LNCaP clone FGC (cell line): ENCODE measurements at regions not wholly inside any gene's neighbourhood (a gene's known extent, or its start where the extent isn't known, plus 50 kb on each side); places are given as distances from the start of the nearest gene placed in this dataset.

Experiments
- DNase-seq: peaks from one replicate; pipeline ENCODE4 v3.0.0-alpha.2; 2011; ENCODE audit warnings: low read depth
- H3K4me3 ChIP-seq: 2 replicates; pipeline ENCODE4 v1.5.1; 2011; ENCODE audit warnings: mild to moderate bottlenecking, low read depth, low read length, control low read depth
- TF ChIP-seq, protein P1 (sequence below): IDR thresholded peaks from 2 replicates; pipeline ENCODE4 v1.5.1; 2012; ENCODE audit warnings: mild to moderate bottlenecking; ENCODE audit not compliant: control insufficient read depth, insufficient read depth; ENCODE audit errors: extremely low read depth

DNA sequence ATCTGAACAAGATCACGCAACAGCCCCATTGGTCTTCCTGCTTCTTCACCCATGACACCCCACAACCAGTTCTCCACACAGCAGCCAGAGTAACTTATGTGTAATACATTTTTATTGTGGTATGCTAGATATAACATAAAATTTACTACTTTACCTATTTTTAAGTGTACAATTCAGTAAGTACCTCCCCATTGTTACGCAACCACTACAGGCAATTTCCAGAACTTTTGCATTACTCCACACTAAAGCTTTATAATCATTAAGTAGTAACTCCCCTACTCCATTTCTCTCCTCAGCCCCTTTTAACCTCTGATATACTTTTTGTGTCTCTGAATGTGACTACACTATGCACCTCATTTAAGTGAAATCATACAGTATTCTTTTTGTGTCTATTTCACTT is 575.4 kb upstream of the CADM1 start:
- no peak for DNase-seq
- H3K4me3 ChIP-seq = no peak overlapping the region
- TF ChIP-seq, protein P1, sequence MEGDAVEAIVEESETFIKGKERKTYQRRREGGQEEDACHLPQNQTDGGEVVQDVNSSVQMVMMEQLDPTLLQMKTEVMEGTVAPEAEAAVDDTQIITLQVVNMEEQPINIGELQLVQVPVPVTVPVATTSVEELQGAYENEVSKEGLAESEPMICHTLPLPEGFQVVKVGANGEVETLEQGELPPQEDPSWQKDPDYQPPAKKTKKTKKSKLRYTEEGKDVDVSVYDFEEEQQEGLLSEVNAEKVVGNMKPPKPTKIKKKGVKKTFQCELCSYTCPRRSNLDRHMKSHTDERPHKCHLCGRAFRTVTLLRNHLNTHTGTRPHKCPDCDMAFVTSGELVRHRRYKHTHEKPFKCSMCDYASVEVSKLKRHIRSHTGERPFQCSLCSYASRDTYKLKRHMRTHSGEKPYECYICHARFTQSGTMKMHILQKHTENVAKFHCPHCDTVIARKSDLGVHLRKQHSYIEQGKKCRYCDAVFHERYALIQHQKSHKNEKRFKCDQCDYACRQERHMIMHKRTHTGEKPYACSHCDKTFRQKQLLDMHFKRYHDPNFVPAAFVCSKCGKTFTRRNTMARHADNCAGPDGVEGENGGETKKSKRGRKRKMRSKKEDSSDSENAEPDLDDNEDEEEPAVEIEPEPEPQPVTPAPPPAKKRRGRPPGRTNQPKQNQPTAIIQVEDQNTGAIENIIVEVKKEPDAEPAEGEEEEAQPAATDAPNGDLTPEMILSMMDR = no peak

DNA sequence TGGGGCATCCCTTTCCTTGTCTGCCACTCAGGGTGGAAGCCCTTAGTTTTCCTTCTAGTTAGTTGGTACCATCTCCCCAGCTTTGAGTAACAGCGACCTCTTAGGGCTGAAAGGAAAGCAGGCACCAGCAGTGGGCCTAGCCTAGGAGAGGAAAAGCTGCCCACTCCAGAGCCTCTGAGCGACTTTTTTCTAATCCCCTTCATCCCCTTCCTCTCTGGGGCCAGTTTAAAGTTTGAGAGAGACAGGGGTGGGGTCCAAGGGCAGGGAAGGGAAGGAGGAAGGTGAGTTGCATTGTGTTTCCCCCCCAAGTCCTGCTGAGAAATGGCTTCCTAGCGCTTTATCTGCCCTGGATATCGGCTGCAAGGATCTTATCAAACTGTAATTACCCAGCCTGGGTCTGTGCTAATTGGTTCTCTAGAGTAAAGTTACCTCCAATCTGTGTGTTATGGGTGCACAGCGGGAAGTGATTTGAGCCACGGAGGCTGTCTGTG is 573.9 kb upstream of the CADM1 start:
- no peak for DNase-seq
- TF ChIP-seq, protein P1 = peak; percentile 50
- no peak overlapping the region for H3K4me3 ChIP-seq

DNA sequence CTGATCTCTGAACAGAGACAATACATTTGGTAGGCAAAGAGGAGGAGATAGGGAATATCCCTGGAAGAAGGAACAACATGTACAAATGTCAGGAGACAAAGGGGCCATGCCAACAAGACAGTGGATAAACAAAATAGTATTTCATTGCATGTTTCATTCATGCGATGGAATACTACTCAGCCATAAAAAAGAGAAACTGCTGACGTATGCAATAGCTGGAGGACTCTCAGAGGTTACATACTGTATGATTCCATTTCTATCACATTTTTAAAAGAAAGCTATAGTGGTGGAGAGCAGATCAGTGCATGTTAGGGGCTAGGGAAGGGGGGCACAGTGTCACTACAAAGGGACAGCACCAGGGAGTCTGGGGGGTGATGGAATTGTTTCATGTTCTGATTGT is 572.9 kb upstream of the CADM1 start:
- H3K4me3 ChIP-seq = no peak overlapping the region
- DNase-seq = no peak
- TF ChIP-seq, protein P1 = no peak

DNA sequence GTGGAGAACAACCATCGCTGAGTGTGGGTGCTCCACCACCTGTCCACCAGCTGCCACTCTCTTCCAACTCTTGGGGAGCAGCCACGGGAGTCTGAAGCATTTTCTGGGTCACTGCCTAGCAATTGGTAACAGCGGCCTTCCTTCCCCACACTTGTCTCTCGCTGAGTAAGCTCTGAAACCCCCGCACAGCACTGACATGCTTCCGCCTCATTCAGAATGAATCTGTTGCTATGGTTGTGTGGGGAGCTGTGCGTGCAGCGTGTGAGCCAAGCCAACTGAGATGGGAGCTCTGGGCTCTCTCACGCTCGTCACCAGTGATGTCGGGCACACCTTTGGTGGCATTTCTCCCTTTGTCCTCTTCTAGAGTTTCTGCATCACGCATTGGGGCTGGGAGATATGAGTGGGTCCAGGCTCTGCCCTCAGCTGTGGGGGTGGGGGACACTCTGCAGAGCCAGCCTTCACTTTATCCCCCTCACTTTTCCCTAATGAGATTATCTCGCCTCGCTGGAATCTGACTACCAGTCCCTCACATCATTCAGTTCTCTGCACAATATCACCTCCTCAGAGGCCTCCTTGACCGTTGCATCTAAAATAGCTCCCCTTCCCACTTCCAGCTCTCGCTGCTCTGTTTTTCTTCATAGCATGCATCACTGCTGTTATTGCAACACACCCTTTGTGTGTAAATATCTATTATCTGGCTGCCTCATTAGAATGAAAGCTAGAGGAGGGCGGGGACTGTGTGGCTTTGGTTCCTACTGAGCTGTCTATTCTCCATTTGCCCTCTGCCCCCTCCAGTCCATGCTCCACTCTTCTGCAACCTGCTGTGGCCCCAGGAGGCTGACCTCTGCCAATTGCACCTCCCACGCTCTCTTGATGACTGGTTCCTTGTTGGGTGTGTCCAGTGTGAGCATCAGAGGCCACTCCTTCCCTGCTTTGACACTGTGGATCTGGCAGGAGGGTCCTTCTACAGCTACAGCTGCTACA is 569.9 kb upstream of the CADM1 start:
- TF ChIP-seq, protein P1 = no peak
- no peak overlapping the region for H3K4me3 ChIP-seq
- no peak for DNase-seq

DNA sequence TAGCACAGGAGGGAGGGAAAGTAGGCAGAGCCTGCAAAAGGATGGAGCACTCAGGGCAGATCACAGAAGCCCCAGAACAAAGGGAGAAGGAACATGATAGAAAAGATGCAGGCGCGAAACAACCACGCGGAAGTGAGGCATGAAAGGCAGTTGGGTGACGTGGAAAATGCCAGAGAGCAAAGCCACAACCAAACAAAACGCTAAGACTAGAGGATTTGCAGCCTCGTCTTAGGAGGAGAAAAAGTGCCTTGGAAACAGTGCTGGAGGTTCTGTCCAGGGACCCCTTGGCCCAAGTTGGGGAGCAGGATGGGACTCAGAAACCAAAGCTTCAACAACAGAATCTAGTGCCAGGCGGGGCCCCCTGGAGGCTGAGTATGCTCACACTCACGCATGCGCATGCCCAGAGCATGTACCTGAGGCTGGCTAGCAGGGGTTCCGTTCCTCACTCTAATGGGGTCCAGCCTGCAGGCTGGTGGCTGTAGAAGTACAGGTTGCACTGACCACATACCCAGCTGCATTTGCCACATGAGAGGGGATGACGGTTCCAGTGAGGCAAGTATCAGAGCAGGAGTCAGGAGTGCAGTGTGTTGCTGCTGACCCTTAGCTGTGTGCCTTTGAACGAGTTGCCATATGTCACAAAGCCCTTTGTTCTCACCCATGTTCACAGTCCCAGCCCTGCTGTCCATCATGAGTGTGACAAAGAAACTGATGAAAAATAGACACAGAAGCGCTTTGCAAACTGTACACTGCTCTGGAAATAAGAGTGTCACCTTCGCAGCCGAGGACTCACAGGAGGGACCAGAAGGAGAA is 568.6 kb upstream of the CADM1 start:
- TF ChIP-seq, protein P1 = no peak
- no peak for DNase-seq
- H3K4me3 ChIP-seq = no peak overlapping the region

DNA sequence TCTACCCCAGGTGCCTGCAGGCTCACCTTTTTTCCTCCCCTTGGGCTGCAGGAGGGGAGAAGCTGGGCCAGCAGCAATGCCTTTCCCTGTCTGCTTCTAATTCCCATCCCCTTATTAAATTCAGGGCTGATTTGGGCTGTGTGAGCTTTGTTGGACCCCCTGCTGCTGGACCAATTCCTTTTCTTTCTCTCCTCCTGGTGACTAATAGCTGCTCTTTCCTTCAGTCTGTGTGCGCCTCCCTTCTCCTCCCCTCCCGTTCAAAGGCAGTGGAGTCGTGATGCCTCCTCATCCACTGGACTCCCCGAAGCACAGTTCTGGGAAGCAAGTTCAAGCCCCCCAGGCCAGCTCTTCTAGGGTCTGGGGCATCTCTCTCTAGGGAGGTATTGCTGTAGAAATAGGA is 567.9 kb upstream of the CADM1 start:
- no peak for DNase-seq
- no peak overlapping the region for H3K4me3 ChIP-seq
- TF ChIP-seq, protein P1 = no peak
